ENCODE measurements at regions not wholly inside any gene's neighbourhood (a gene's known extent, or its start where the extent isn't known, plus 50 kb on each side); places are given as distances from the start of the nearest gene placed in this dataset.

DNA sequence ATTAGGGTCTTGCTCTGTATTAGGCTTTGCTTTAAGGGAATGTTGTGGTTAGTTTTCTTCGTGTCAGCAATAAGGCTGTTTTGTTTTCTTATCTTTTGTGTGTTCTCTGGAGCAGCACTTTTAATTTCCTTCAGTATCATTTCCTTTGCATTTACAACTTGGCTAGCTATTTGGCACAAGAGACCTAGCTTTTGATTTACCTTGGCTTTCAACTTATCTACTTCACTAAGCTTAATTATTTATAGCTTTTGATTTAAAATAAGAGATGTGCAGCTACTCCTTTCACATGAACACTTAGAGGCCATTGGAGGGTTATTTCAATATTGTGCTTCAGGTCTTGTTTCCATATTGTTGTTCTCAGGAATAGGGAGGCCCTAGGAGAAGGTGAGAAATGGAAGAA lies 68.2 kb downstream of the FAT4 start:
- ChIA-PET POLR2A (no interaction called here), CTCF (interaction anchor here (1.3 kb wide), 1 partner anchor 15 kb away, joined by 3 read pairs; no protein-coding TSS in a partner anchor)
- H3K27me3 Mint-ChIP-seq = no peaks in the 10 kb centered on the region
- no peak overlapping the region for H3K4me3 Mint-ChIP-seq
- H3K36me3 Mint-ChIP-seq (ENCODE audit: low read depth) = no peaks in the 10 kb centered on the region
- ATAC-seq (no peak), DNase-seq (no peak)
- TF ChIP-seq, protein P1, sequence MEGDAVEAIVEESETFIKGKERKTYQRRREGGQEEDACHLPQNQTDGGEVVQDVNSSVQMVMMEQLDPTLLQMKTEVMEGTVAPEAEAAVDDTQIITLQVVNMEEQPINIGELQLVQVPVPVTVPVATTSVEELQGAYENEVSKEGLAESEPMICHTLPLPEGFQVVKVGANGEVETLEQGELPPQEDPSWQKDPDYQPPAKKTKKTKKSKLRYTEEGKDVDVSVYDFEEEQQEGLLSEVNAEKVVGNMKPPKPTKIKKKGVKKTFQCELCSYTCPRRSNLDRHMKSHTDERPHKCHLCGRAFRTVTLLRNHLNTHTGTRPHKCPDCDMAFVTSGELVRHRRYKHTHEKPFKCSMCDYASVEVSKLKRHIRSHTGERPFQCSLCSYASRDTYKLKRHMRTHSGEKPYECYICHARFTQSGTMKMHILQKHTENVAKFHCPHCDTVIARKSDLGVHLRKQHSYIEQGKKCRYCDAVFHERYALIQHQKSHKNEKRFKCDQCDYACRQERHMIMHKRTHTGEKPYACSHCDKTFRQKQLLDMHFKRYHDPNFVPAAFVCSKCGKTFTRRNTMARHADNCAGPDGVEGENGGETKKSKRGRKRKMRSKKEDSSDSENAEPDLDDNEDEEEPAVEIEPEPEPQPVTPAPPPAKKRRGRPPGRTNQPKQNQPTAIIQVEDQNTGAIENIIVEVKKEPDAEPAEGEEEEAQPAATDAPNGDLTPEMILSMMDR (IDR thresholded peaks at IDR 0.05) = no peak
- H3K27ac Mint-ChIP-seq = no peak overlapping the region
- intact Hi-C loops (cut with micrococcal nuclease) = no loop called here
- peaks cover 4% of the 10 kb centered on the region for H3K9me3 Mint-ChIP-seq
- no peaks in the 10 kb centered on the region for H3K4me1 Mint-ChIP-seq (ENCODE audit: low read depth)

GRCh38 chr4:125387770-125388169 lies 73.0 kb downstream of the FAT4 start:
- Mint-ChIP-seq H3K36me3 (ENCODE audit: low read depth) (no peaks in the 10 kb centered on the region), H3K4me3 (no peak overlapping the region), H3K9me3 (peaks cover 7% of the 10 kb centered on the region), H3K27me3 (no peaks in the 10 kb centered on the region), H3K4me1 (ENCODE audit: low read depth) (no peaks in the 10 kb centered on the region), H3K27ac (no peak overlapping the region)
- DNase-seq (no peak), ATAC-seq (no peak)
- ChIA-PET POLR2A (no interaction called here), CTCF (no interaction called here)
- TF ChIP-seq, protein P1 (IDR thresholded peaks at IDR 0.05) = no peak
- intact Hi-C loops (cut with micrococcal nuclease) = no loop called here

GRCh38 chr4:125388613-125389012 lies 73.9 kb downstream of the FAT4 start:
- POLR2A ChIA-PET = no interaction called here
- Mint-ChIP-seq H3K9me3 (peaks cover 6% of the 10 kb centered on the region), H3K27ac (no peak overlapping the region), H3K27me3 (no peaks in the 10 kb centered on the region), H3K4me1 (ENCODE audit: low read depth) (no peaks in the 10 kb centered on the region), H3K36me3 (ENCODE audit: low read depth) (no peaks in the 10 kb centered on the region), H3K4me3 (no peak overlapping the region)
- intact Hi-C loops (cut with micrococcal nuclease) = no loop called here
- CTCF ChIA-PET = no interaction called here
- DNase-seq = no peak
- no peak for ATAC-seq
- TF ChIP-seq, protein P1 (IDR thresholded peaks at IDR 0.05) = no peak

- intact Hi-C loops (cut with micrococcal nuclease) = no loop called here
- Mint-ChIP-seq H3K4me1 (ENCODE audit: low read depth) (no peaks in the 10 kb centered on the region), H3K36me3 (ENCODE audit: low read depth) (no peaks in the 10 kb centered on the region), H3K9me3 (peaks cover 4% of the 10 kb centered on the region), H3K27me3 (no peaks in the 10 kb centered on the region), H3K27ac (no peak overlapping the region), H3K4me3 (no peak overlapping the region)
- POLR2A ChIA-PET = no interaction called here
- CTCF ChIA-PET = no interaction called here
- TF ChIP-seq, protein P1 (IDR thresholded peaks at IDR 0.05) = no peak
- ATAC-seq = no peak
- no peak for DNase-seq
Measured at GRCh38 chr4:125389713-125390112, 75.0 kb downstream of the FAT4 start.

DNA sequence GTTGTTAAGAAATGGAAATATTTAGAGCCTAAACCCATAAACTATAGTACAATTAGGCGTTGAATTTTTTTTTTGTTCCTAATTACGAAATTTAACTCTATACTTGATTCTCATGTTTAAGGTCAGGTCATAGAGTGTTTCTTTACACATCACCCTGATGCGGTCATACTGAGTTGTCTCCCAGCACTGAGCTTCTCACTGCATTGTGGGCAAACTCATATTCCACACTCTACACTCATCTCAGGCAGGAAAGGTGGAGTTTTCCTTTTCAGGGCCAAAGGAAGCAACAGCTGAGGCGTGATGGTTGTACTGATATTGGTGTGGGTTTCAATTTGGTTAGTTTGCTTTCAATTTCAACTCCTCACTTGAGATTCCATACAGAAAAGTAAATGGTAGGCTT lies 75.4 kb downstream of the FAT4 start:
- intact Hi-C loops (cut with micrococcal nuclease) = no loop called here
- Mint-ChIP-seq H3K4me1 (ENCODE audit: low read depth) (no peaks in the 10 kb centered on the region), H3K9me3 (peaks cover 4% of the 10 kb centered on the region), H3K27me3 (no peaks in the 10 kb centered on the region), H3K4me3 (no peak overlapping the region), H3K27ac (no peak overlapping the region), H3K36me3 (ENCODE audit: low read depth) (no peaks in the 10 kb centered on the region)
- ATAC-seq = no peak
- CTCF ChIA-PET = no interaction called here
- no peak for DNase-seq
- POLR2A ChIA-PET = no interaction called here
- TF ChIP-seq, protein P1 (IDR thresholded peaks at IDR 0.05) = no peak
